GM18505 (cell line): ENCODE measurements at regions not wholly inside any gene's neighbourhood (a gene's known extent, or its start where the extent isn't known, plus 50 kb on each side); places are given as distances from the start of the nearest gene placed in this dataset.

Experiments
- ATAC-seq: cut with Tn5 transposase; IDR thresholded peaks from one replicate; pipeline ENCODE4 v1.9.1; 2021; ENCODE audit not compliant: unreplicated experiment
- POLR2A ChIP-seq: IDR thresholded peaks from 4 replicates; pipeline ENCODE4 v1.6.1; 2011; ENCODE audit warnings: borderline replicate concordance; ENCODE audit not compliant: insufficient read depth, insufficient read length; ENCODE audit errors: extremely low read depth

DNA sequence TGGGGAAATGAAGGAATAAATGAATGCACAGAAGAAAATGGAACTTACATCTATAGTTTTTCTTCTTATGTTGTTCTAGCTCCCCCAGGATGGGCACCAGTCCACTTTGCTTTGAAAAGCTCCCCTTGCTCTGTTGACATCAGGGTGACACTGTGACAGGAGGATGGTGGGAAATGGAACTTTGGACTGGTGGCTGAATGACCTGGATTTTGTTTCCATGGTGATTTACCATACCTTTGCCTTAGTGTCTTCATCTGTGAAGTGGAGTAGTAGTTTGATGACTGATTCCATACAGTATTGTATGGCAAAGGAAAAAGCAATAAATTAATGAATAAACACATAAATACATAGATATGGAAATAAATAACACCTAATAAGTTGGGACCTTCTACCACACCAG lies 294.7 kb downstream of the KIF4B start:
- no peak for ATAC-seq
- TF ChIP-seq POLR2A = no peak

DNA sequence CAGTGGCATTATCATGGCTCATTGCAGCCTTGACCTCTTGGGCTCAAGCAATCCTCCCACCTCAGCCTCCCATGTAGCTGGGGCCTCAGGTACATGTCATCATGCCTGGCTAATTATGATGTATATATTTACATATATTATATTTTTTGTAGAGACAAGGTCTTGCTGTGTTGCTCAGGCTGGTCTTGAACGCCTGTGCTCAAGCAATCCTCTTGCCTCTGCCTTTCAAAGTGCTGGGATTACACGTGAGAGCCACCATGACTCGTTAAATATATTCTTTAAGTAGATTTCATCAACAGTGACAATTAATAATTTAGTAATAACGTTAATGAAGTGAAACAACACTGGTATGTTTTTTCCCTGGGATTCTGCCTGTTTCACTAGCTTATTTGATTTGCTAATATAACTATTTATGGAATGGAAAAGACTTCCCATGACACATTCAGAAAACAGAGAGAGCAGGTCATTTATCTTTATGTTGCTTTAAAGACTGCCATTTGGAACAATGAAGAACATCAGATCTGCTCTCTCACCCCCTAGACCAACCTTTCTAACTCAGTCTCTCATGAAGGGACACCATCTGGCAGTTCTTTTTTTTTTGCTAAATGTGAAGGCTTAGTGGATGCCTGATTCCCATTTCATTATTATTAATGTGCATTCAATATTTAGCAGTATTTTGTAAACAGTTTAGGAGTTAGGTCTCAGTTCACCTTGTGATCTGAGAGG lies 295.6 kb downstream of the KIF4B start:
- ATAC-seq = no peak
- TF ChIP-seq POLR2A = no peak

DNA sequence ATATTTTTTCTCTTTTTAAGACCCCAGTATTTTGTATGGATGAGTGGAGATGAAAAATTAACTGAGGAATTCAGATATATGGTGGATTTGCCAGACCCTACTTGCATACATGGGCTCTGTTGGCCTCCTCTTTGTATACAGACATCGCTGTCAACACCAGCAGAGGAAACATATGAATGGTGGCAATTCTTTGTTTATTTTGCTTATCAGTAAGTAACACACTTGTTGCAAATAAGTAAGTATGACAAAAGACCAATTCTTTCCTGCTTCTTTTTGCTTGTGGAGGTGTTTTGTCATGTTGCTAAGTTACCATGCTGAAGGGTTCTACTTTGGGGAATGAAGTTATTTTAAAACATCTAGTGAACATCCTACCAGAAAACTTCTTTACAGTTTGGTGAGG lies 298.2 kb downstream of the KIF4B start:
- ATAC-seq = no peak

DNA sequence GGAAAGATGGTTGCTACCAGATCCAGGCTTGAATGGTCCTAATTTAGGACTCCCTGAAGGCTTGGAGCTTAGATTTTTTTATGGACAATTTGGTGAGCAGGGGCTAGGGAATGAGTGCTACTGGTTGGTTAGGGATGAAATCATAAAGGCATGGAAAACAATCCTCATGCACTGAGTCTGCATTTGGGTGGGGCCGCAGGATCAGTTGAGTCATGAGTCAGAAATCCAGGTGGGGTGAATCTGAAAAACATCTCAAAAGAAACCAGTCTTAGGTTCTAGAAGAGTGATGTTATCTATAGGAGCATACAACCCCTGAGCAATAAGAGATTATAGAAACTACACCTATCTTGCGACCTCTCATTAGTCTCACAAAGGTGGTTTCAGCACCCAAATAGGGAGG lies 300.0 kb downstream of the KIF4B start:
- ATAC-seq = no peak
- no peak for TF ChIP-seq POLR2A

More for the DNA sequence above, 298.2 kb downstream of the KIF4B start:
- TF ChIP-seq POLR2A = no peak

DNA sequence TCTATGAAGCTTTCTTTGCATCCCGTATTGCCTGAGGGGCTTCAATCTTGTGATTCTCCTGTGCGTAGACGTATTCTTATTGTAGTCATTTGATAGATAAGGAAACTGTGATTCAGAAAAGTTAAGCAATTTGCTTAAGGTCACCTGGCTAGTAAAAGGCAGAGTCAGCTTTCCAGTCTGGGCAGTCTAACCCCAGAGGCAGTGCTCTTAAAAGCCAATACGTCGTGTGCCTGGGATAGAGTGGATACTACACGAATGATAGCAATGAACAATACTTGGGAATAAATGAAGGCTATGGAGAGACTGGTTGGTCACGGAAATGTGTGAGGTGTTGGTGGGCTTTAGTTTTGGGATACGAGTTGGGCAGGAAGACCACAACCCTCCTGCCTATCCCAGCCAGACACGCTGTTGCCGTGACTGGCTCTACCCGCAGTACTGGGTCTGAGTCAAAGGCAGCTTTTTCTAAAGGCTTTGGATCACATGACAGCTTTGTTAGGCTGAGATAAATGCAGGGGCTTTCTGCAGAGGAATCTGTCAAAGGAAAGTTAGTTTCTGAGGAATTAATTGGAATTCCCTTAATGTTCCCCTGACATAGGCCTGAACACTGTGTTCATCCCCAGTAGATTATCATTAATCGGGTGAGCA lies 302.6 kb downstream of the KIF4B start:
- TF ChIP-seq POLR2A = no peak
- no peak for ATAC-seq

DNA sequence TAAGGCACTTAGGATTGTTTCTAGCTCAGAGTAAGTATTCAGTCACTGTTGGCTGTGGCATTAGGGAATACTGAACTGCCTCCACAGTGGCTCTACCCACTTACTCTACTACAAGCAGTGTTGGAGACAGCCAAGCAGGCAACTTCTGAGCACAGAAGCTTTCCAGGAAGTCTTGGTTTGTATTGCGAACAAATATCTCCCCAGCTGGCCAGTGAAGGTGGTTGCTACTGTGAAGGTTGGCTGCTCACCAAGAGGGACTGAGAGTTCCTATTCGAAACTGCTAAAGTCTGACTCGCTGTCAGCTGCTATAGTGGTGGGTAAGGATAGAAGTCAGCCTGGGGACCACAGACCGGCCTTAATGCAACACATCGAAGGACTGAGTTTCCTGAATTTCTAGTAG lies 319.1 kb downstream of the KIF4B start:
- no peak for ATAC-seq
- no peak for TF ChIP-seq POLR2A

DNA sequence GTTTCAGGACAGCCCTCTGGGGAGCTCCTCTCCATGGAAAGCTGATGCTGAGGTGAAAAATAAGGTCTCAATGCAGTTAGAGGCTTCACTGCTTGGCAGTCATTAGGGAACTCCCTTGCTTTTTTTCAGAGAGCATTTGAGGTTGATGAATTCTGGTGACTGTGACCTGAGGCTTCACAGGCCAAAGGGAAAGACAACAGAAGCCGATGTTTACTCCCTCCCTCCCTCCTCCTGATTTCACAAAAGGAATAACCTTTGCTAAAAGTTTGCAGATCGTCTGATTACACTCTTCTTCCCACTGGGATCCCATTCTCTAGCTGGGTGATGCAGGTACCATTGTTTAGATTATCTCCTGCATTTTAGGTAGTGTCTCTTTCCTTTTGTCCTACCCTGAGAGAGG lies 329.4 kb downstream of the KIF4B start:
- TF ChIP-seq POLR2A = no peak
- no peak for ATAC-seq

DNA sequence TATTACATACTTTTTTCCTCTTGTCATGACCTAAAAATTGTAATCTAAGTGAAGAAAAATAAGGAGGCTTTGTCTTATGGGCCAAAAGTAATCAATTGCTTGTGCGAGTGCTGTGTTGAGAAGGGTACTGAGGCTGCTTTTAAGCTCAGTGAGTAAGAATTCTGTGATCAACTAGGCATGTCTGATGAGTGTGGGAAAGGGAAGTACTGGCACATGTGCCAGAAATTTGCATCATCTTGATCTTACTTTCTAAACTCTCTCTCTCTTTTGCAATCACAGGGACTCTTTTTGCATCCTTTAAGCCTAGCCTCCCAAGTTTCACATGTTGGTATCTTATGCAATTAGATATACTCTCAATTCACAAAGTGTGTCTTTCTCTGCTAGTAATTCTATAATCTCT lies 329.9 kb downstream of the KIF4B start:
- no peak for ATAC-seq
- TF ChIP-seq POLR2A = no peak

DNA sequence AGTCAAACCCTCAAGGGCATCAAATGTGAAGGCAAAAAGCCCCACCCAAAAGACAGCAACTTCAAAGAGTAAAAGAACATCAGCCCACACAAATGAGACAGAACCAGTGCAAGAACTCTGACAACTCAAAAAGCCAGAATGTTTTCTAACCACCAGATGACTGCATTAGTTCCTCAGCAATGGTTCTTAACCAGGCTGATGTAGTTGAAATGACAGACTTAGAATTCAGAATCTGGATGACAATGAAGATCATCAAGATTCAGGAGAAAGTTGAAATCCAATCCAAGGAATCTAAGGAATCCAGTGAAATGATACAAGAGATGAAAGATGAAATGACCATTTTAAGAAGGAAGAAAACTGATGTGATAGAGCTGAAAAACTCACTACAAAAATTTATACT lies 339.7 kb downstream of the KIF4B start:
- no peak for TF ChIP-seq POLR2A
- ATAC-seq = no peak

DNA sequence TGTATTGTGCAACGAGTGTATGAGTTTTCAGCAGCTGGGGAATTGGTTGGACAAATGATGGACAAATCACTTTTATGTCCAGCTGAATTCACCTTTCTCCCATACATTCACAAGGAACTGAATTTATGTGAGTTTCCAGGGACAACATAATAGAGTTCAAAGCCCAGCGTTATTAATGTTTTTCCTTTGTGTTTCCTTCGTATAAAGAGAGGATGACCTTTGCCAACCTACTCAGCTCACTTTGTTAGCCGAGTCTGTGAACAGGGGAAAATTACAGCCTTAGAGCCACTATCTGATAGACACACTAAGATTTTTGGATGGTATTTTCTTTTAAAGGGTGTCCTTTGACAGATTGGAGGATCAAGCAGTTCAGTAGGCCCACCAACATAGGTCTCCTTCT lies 352.5 kb downstream of the KIF4B start:
- no peak for ATAC-seq
- no peak for TF ChIP-seq POLR2A

DNA sequence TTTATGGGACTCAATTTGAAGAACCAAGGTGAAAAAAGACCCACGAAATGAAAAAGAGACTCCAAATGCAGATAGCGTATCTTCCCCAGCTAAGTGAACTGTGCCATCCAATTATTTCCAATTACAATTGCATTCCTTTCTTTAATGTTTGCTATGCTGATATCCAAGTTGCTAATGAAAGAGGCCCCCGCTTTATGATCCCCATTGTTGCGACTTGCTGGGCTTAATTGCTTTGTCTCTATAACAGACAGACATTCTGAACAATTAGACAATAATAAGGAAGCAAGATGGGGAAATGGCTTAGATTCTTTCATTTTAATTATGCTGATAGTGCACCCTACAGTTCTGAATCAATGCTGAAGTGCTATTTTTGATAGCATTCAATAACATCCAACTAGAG lies 354.3 kb downstream of the KIF4B start:
- TF ChIP-seq POLR2A = no peak
- no peak for ATAC-seq

DNA sequence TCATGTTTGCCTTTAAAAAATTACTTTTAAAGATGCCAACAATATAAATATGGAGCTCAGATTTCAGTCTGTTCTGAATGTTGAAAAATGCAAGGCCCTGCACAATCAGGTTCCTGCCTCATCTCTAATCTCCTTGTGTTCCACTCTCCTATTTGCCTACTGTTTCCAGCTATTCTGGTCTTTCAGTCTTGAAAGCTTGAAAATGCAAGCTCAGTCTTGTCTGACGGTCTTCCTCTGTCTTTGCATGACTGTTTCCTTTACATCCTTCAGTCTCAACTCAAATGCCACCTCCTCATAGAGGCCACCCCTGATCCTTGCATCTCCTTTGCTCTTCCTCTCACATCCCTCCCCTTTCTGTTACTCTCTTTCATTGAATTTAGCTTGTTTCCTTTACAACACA lies 354.9 kb downstream of the KIF4B start:
- TF ChIP-seq POLR2A = no peak
- ATAC-seq = no peak

DNA sequence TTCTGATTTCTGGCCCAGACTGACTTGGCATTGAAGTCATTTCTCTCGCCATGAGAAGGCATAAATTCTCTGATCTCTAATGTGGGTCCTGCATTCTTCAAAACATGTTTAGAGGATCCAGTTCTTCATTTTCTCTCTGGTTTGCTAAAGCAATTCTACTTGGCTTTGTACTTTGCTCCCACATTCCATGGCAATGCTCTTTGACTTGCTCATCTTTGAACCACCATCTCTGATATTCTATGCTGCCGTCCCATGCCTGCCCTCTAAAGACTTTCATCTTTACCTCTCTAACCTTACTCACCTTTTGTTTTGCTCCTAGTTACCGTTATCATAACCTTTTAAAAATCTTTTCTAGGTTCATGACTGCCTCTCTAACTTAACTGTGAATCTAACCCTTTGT lies 366.9 kb downstream of the KIF4B start:
- TF ChIP-seq POLR2A = no peak
- no peak for ATAC-seq

DNA sequence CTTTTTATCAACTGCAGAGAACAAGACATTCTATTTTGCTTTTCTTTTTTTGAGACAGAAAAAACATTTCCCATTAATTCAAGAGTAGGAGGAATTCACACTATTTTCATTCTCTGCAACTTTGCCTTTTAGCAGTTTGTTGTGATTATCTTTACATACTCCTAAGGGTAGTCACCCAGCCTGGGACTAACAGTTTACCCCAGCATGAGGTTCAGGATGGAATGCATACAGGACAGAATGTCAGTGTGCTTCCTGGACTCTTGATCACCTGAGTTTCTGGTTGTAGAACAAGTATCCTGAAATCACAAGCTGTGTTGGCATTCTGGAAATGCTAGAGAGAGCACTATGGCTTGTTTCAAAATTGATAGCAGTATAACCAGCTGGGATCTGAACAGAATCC lies 368.1 kb downstream of the KIF4B start:
- no peak for TF ChIP-seq POLR2A
- ATAC-seq = no peak
